HCT116 (cell line): ENCODE measurements at regions not wholly inside any gene's neighbourhood (a gene's known extent, or its start where the extent isn't known, plus 50 kb on each side); places are given as distances from the start of the nearest gene placed in this dataset.

Experiments
- ATAC-seq: fragments of 200-7000 bp; cut with Tn5 transposase; 2 replicates; pipeline ENCODE4 v1.9.1; 2020; ENCODE audit warnings: mild to moderate bottlenecking, moderate library complexity
- BruUV-seq: library from RNA; stranded (reverse); fragments of 400-500 nt; replicated peaks from 2 replicates; lab custom pipeline; 2021; lab: Mats Ljungman, UMichigan
- CTCF ChIA-PET: fragments of 300-600 bp; sonication (Branson Sonifier 250); formaldehyde crosslinking; loops from one replicate; lab custom pipeline; 2021; ENCODE audit warnings: antibody characterized with exemption; lab: Charles Lee
- POLR2A ChIA-PET: fragments of 300-600, 350-600 bp; sonication (Branson Sonifier 250); formaldehyde crosslinking; loops from one replicate; lab custom pipeline; 2021; ENCODE audit warnings: antibody characterized with exemption; lab: Charles Lee
- RAD21 ChIA-PET, 2 experiments: fragments of 300-600 bp; sonication (Branson Sonifier 250); formaldehyde crosslinking; loops; one replicate each; lab custom pipeline; 2023; ENCODE audit warnings: low total read pairs in 2 of 2; ENCODE audit not compliant: uncharacterized antibody in 2 of 2, unreplicated experiment in 2 of 2, low non-redundant PET in 1 of 2; lab: Charles Lee
- DNase-seq: peaks from one replicate; pipeline ENCODE4 v3.0.0-alpha.2; 2010; ENCODE audit warnings: low read depth, low spot score
- H2AFZ ChIP-seq: fragments of 200-600 bp; shearing (Covaris generic), sonication (generic); 2 replicates; pipeline ENCODE4 v1.6.1; 2017; ENCODE audit warnings: low read depth, mixed run types, mixed read lengths, antibody characterized with exemption, low read length; ENCODE audit not compliant: poor library complexity, severe bottlenecking
- H3K27ac ChIP-seq: 2 replicates; pipeline ENCODE4 v1.5.1; 2012; ENCODE audit warnings: low read depth, low read length
- H3K27me3 ChIP-seq: fragments of 200-600 bp; sonication (generic); 2 replicates; pipeline ENCODE4 v1.6.1; 2016; ENCODE audit warnings: mixed run types, low read length, mixed read lengths; ENCODE audit not compliant: insufficient read depth
- H3K36me3 ChIP-seq, 2 experiments: fragments of 200-500 bp in 1 of 2; fragments of 200-600 bp in 1 of 2; sonication (Bioruptor generic) in 1 of 2; sonication (generic) in 1 of 2; 2 replicates each; pipeline versions ENCODE4 v1.5.1 to v1.6.1; 2014 to 2016; ENCODE audit warnings: low read length in 2 of 2, inconsistent platforms in 1 of 2, mixed read lengths in 1 of 2, mixed run types in 1 of 2; ENCODE audit not compliant: insufficient read depth in 2 of 2, control insufficient read depth in 1 of 2
- H3K4me1 ChIP-seq, 2 experiments: fragments of 200-600 bp in 1 of 2; sonication (generic) in 1 of 2; 2 replicates each; pipeline versions ENCODE4 v1.5.1 to v1.6.1; 2012 to 2017; ENCODE audit warnings: low read length in 2 of 2, inconsistent platforms in 1 of 2, mild to moderate bottlenecking in 1 of 2, mixed read lengths in 1 of 2, mixed run types in 1 of 2, moderate library complexity in 1 of 2; ENCODE audit not compliant: insufficient read depth in 2 of 2, control insufficient read depth in 1 of 2
- H3K4me2 ChIP-seq: fragments of 200-600 bp; sonication (generic); 2 replicates; pipeline ENCODE4 v1.6.1; 2017; ENCODE audit warnings: mixed run types, low read length, mixed read lengths
- H3K4me3 ChIP-seq, 2 experiments: fragments of 200-600 bp in 1 of 2; sonication (generic) in 1 of 2; replicated peaks in 1 of 2; 2 replicates each; pipeline ENCODE4 v1.5.1; 2011 to 2016; ENCODE audit warnings: low read length in 2 of 2, control low read depth in 1 of 2, low read depth in 1 of 2, mild to moderate bottlenecking in 1 of 2, mixed read lengths in 1 of 2, mixed run types in 1 of 2
- H3K79me2 ChIP-seq: fragments of 200-600 bp; sonication (generic); 2 replicates; pipeline ENCODE4 v1.6.1; 2017; ENCODE audit warnings: mild to moderate bottlenecking, mixed run types, low read length, moderate library complexity, mixed read lengths; ENCODE audit not compliant: insufficient read depth
- H3K9ac ChIP-seq: fragments of 200-600 bp; sonication (generic); 2 replicates; pipeline ENCODE4 v1.6.1; 2016; ENCODE audit warnings: low read length, mixed read lengths
- H3K9me2 ChIP-seq: fragments of 200-600 bp; sonication (generic), shearing (Covaris generic); 2 replicates; pipeline ENCODE4 v1.6.1; 2017; ENCODE audit warnings: mixed run types, mild to moderate bottlenecking, moderate library complexity; ENCODE audit not compliant: insufficient read depth
- H3K9me3 ChIP-seq, 2 experiments: fragments of 200-500 bp in 1 of 2; fragments of 200-600 bp in 1 of 2; sonication (Bioruptor generic) in 1 of 2; sonication (generic) in 1 of 2; 2 replicates each; pipeline ENCODE4 v1.6.1; 2014 to 2017; ENCODE audit warnings: low read length in 2 of 2, mixed read lengths in 2 of 2, inconsistent platforms in 1 of 2, low read depth in 1 of 2, mild to moderate bottlenecking in 1 of 2, mixed run types in 1 of 2, moderate library complexity in 1 of 2; ENCODE audit not compliant: control insufficient read depth in 1 of 2, insufficient read depth in 1 of 2
- H4K20me1 ChIP-seq: fragments of 200-600 bp; sonication (generic), shearing (Covaris generic); 2 replicates; pipeline ENCODE4 v1.6.1; 2017; ENCODE audit warnings: mixed run types, mild to moderate bottlenecking, moderate library complexity; ENCODE audit not compliant: insufficient read depth
- CEBPB ChIP-seq: IDR thresholded peaks from 2 replicates; pipeline ENCODE4 v1.6.1; 2012; ENCODE audit warnings: low read depth
- EGR1 ChIP-seq: IDR thresholded peaks from 2 replicates; pipeline ENCODE4 v1.6.1; 2012; ENCODE audit warnings: low read depth
- EZH2 ChIP-seq: fragments of 200-600 bp; sonication (generic); IDR thresholded peaks from 2 replicates; pipeline ENCODE4 v1.6.1; 2017; ENCODE audit warnings: antibody characterized with exemption, mixed run types
- EZH2phosphoT487 ChIP-seq: fragments of 200-600 bp; IDR thresholded peaks from 2 replicates; pipeline ENCODE4 v1.6.1; 2018; ENCODE audit warnings: antibody characterized with exemption, borderline replicate concordance
- FOSL1 ChIP-seq: IDR thresholded peaks from 2 replicates; pipeline ENCODE4 v1.6.1; 2012; ENCODE audit warnings: low read depth
- POLR2A ChIP-seq: IDR thresholded peaks from 2 replicates; pipeline ENCODE4 v1.7.0; 2011; ENCODE audit warnings: borderline replicate concordance; ENCODE audit not compliant: insufficient read depth, insufficient read length; ENCODE audit errors: extremely low read depth
- RAD21 ChIP-seq: IDR thresholded peaks from 2 replicates; pipeline ENCODE4 v1.6.1; 2012; ENCODE audit warnings: low read depth, mild to moderate bottlenecking
- SIN3A ChIP-seq: IDR thresholded peaks from 2 replicates; pipeline ENCODE4 v1.6.1; 2012; ENCODE audit warnings: low read depth
- TCF7L2 ChIP-seq: IDR thresholded peaks from 2 replicates; pipeline ENCODE4 v1.7.0; 2011; ENCODE audit warnings: borderline replicate concordance, inconsistent platforms; ENCODE audit not compliant: insufficient read depth, insufficient read length; ENCODE audit errors: extremely low read depth
- ZNF274 ChIP-seq: fragments of 200-500 bp; sonication (Bioruptor generic); IDR thresholded peaks from 2 replicates; pipeline ENCODE4 v1.6.1; 2014; ENCODE audit warnings: mild to moderate bottlenecking, low read depth, low read length, inconsistent platforms
- intact Hi-C: fragments of 100-400 bp; cut with micrococcal nuclease; formaldehyde crosslinking; loops from 2 replicates; pipeline ENCODE4 v1.10.0; 2022
- TF ChIP-seq, protein P1 (sequence below), 3 experiments: fragments of 200-600 bp in 1 of 3; sonication (generic) in 1 of 3; IDR thresholded peaks in 2 of 3; conservative IDR thresholded peaks in 1 of 3; 2 replicates each; pipeline ENCODE4 v1.5.1; 2012 to 2017; ENCODE audit warnings: low read depth in 2 of 3, low read length in 2 of 3, antibody characterized with exemption in 1 of 3, borderline replicate concordance in 1 of 3, control low read depth in 1 of 3, mild to moderate bottlenecking in 1 of 3, mixed read lengths in 1 of 3, mixed run types in 1 of 3, moderate library complexity in 1 of 3; ENCODE audit not compliant: insufficient read depth in 1 of 3
- TF ChIP-seq, protein P2 (sequence below): IDR thresholded peaks from 2 replicates; pipeline ENCODE4 v1.6.1; 2012; ENCODE audit warnings: low read depth

DNA sequence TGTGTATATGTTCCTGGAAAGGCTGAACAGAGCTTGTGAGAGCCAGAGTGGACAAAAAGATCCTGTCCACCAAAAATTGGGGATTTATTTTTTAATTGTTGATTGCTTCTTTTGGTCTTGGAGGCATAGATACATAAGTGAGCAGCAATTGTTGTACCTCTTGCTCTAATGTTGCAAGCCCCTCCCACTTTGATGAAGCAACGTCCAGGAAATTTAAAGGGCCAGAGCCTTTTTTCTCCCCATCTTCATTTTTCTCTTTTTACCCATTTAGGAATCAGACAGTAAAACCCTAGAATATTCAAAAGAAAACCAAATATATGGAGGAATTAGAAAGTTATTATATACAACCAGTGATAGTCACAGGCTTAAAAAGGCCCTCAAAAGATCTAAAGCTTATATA, 871.8 kb upstream of the NRXN1 start:
- CTCF ChIA-PET: no interaction called here
- Histone ChIP-seq H4K20me1 (no peaks in the 10 kb centered on the region), H3K9me2 (no peaks in the 10 kb centered on the region), H3K36me3 (no peaks in the 10 kb centered on the region), H2AFZ (no peak overlapping the region), H3K4me1 (no peaks in the 10 kb centered on the region), H3K27me3 (no peaks in the 10 kb centered on the region), H3K4me2 (no peak overlapping the region), H3K9ac (no peak overlapping the region), H3K4me3 (no peak overlapping the region), H3K79me2 (no peaks in the 10 kb centered on the region), H3K9me3 (no peaks in the 10 kb centered on the region), H3K27ac (no peak overlapping the region)
- POLR2A ChIA-PET: no interaction called here
- DNase-seq (no peak), ATAC-seq (no peak)
- BruUV-seq: no TSS peak
- RAD21 ChIA-PET: no interaction called here
- intact Hi-C loops: no loop called here
- no peak for TF ChIP-seq FOSL1
- TF ChIP-seq, protein P1, sequence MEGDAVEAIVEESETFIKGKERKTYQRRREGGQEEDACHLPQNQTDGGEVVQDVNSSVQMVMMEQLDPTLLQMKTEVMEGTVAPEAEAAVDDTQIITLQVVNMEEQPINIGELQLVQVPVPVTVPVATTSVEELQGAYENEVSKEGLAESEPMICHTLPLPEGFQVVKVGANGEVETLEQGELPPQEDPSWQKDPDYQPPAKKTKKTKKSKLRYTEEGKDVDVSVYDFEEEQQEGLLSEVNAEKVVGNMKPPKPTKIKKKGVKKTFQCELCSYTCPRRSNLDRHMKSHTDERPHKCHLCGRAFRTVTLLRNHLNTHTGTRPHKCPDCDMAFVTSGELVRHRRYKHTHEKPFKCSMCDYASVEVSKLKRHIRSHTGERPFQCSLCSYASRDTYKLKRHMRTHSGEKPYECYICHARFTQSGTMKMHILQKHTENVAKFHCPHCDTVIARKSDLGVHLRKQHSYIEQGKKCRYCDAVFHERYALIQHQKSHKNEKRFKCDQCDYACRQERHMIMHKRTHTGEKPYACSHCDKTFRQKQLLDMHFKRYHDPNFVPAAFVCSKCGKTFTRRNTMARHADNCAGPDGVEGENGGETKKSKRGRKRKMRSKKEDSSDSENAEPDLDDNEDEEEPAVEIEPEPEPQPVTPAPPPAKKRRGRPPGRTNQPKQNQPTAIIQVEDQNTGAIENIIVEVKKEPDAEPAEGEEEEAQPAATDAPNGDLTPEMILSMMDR (IDR thresholded peaks at IDR 0.05 in 2 of 3, conservative IDR thresholded peaks at IDR 0.05 in 1 of 3; ENCODE audit: borderline replicate concordance in 1 of 3, insufficient read depth in 1 of 3, low read depth in 2 of 3, low read length in 2 of 3): no peak
- 0 out of 2 replicates have a peak, but pooled peaks have one; percentile 24 for TF ChIP-seq CEBPB

DNA sequence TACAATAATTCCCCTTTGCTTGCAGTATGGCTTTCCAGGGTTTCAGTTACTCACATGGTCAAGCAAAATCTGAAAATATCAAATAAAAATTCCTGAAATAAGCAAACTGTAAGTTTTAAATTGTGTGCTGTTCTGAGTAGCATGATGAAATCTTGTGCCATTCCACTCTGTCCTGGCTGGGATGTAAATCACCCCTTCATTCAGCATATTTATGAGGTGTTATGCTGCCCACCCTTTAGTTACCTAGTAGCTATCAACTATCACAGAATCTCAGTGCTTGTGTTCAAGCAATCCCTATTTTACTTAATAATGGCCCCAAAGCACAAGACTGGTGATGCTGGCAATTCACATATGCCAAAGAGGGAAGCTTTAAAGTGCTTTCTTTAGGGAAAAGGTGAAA, 867.7 kb upstream of the NRXN1 start:
- ATAC-seq (no peak), DNase-seq (no peak)
- ChIA-PET RAD21 (no interaction called here), POLR2A (no interaction called here), CTCF (no interaction called here)
- Histone ChIP-seq H3K4me3 (no peak overlapping the region), H3K9me2 (no peaks in the 10 kb centered on the region), H2AFZ (peak overlapping the region; percentile 38), H3K9ac (no peak overlapping the region), H3K9me3 (no peaks in the 10 kb centered on the region), H4K20me1 (no peaks in the 10 kb centered on the region), H3K4me1 (no peaks in the 10 kb centered on the region), H3K27ac (no peak overlapping the region), H3K4me2 (no peak overlapping the region), H3K27me3 (no peaks in the 10 kb centered on the region), H3K36me3 (no peaks in the 10 kb centered on the region), H3K79me2 (no peaks in the 10 kb centered on the region)
- intact Hi-C loops: no loop called here
- BruUV-seq: no TSS peak
- no peak for TF ChIP-seq CEBPB
- TF ChIP-seq EGR1: no peak
- TF ChIP-seq FOSL1: no peak
- TF ChIP-seq, protein P2, sequence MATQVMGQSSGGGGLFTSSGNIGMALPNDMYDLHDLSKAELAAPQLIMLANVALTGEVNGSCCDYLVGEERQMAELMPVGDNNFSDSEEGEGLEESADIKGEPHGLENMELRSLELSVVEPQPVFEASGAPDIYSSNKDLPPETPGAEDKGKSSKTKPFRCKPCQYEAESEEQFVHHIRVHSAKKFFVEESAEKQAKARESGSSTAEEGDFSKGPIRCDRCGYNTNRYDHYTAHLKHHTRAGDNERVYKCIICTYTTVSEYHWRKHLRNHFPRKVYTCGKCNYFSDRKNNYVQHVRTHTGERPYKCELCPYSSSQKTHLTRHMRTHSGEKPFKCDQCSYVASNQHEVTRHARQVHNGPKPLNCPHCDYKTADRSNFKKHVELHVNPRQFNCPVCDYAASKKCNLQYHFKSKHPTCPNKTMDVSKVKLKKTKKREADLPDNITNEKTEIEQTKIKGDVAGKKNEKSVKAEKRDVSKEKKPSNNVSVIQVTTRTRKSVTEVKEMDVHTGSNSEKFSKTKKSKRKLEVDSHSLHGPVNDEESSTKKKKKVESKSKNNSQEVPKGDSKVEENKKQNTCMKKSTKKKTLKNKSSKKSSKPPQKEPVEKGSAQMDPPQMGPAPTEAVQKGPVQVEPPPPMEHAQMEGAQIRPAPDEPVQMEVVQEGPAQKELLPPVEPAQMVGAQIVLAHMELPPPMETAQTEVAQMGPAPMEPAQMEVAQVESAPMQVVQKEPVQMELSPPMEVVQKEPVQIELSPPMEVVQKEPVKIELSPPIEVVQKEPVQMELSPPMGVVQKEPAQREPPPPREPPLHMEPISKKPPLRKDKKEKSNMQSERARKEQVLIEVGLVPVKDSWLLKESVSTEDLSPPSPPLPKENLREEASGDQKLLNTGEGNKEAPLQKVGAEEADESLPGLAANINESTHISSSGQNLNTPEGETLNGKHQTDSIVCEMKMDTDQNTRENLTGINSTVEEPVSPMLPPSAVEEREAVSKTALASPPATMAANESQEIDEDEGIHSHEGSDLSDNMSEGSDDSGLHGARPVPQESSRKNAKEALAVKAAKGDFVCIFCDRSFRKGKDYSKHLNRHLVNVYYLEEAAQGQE: no peak
- TF ChIP-seq ZNF274: no peak
- TF ChIP-seq SIN3A: no peak
- no peak for TF ChIP-seq RAD21
- TF ChIP-seq, protein P1 (IDR thresholded peaks at IDR 0.05 in 2 of 3, conservative IDR thresholded peaks at IDR 0.05 in 1 of 3; ENCODE audit: borderline replicate concordance in 1 of 3, insufficient read depth in 1 of 3, low read depth in 2 of 3, low read length in 2 of 3): no peak
- no peak for TF ChIP-seq EZH2
- TF ChIP-seq EZH2phosphoT487: no peak
- TF ChIP-seq POLR2A: no peak
- TF ChIP-seq TCF7L2: no peak
